GM12891 (cell line): ENCODE measurements at regions not wholly inside any gene's neighbourhood (a gene's known extent, or its start where the extent isn't known, plus 50 kb on each side); places are given as distances from the start of the nearest gene placed in this dataset.

Experiments
- POLR2A ChIP-seq: IDR thresholded peaks from 2 replicates; pipeline ENCODE4 v1.6.1; 2011; ENCODE audit warnings: low read depth, low read length, control low read depth
- TAF1 ChIP-seq: IDR thresholded peaks from 2 replicates; pipeline ENCODE4 v1.6.1; 2011; ENCODE audit warnings: low read depth, low read length, control low read depth

DNA sequence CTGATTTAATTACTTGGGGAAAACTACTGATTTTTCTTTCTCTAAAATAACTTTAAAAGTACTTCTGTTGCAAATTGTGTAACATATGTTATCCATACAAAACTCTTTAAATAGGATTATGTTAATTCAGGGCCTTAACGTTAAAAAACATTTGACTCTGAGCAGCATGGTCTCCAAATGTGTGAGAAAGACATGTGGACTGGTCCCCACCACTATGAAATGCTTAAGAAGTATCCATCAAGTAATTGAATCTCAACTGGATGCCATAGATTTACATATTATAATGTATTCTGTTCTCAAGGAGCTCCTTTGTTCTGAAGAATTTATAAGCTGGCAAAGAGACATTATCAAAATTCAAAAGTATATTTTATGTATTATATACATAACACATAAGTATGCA lies 130.8 kb upstream of the HEY2 start:
- TF ChIP-seq POLR2A (no peak), TAF1 (no peak)
